ENCODE measurements at regions not wholly inside any gene's neighbourhood (a gene's known extent, or its start where the extent isn't known, plus 50 kb on each side); places are given as distances from the start of the nearest gene placed in this dataset.

DNA sequence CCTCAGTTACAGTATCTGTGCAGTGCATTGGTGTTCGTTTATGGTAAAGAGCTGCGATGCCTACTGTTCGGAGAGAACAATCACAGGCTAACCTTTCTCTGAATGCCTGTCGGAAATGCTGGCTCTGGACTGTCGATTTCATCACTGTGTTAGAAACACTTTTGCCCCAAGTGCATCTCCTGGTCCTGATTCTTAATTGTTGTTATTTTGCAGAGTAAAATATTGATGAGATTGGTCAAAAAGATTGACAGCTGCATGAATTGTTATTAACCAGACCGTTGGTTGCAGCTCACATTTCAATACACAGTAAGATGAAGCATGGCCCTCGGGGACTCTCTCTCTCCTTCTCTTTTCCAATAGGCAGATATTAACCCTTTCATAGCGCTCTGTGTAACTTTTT lies 557.4 kb upstream of the ADARB2 start:
- intact Hi-C loops (cut with micrococcal nuclease), result no loop called here
- no peak for DNase-seq (ENCODE audit: unreplicated experiment)
- ChIA-PET CTCF (interaction anchor here (0.6 kb wide), 1 partner anchor 43 kb away, joined by 3 read pairs; no protein-coding TSS in a partner anchor), POLR2A (no interaction called here)
- no peaks in the 10 kb centered on the region for H3K27me3 Mint-ChIP-seq (ENCODE audit: insufficient read depth, unreplicated experiment)
- TF ChIP-seq, protein P1, sequence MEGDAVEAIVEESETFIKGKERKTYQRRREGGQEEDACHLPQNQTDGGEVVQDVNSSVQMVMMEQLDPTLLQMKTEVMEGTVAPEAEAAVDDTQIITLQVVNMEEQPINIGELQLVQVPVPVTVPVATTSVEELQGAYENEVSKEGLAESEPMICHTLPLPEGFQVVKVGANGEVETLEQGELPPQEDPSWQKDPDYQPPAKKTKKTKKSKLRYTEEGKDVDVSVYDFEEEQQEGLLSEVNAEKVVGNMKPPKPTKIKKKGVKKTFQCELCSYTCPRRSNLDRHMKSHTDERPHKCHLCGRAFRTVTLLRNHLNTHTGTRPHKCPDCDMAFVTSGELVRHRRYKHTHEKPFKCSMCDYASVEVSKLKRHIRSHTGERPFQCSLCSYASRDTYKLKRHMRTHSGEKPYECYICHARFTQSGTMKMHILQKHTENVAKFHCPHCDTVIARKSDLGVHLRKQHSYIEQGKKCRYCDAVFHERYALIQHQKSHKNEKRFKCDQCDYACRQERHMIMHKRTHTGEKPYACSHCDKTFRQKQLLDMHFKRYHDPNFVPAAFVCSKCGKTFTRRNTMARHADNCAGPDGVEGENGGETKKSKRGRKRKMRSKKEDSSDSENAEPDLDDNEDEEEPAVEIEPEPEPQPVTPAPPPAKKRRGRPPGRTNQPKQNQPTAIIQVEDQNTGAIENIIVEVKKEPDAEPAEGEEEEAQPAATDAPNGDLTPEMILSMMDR (IDR thresholded peaks at IDR 0.05; ENCODE audit: unreplicated experiment), result no peak
- H3K27ac Mint-ChIP-seq (ENCODE audit: low read depth, unreplicated experiment), result no peak overlapping the region
- BruUV-seq (replicated peaks), result no TSS peak
- H3K36me3 Mint-ChIP-seq (ENCODE audit: insufficient read depth, unreplicated experiment), result no peaks in the 10 kb centered on the region
- no peak overlapping the region for H3K4me3 Mint-ChIP-seq (ENCODE audit: unreplicated experiment)
- H3K9me3 Mint-ChIP-seq (ENCODE audit: unreplicated experiment), result no peaks in the 10 kb centered on the region
- H3K4me1 Mint-ChIP-seq (ENCODE audit: insufficient read depth, unreplicated experiment), result no peaks in the 10 kb centered on the region

DNA sequence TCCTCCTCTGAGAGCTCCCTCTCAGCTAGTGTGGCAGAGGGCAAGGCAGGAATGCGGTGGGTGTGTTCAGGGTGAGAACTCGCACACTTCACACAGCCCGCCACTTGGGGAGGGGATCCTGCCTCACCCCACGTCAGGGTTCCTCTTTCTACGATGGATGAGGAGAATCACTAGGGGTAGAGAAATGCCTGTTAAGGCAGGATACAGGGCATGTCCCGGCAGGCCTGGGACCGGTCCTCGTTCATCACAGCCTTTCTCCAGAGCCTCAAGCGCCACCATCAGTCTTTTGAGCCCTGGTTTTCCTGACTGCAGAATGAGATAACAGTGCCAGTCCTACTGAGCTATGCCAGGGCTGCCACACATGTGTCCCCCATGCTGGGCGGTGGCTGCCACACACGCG lies 546.7 kb upstream of the ADARB2 start:
- TF ChIP-seq, protein P1 (IDR thresholded peaks at IDR 0.05; ENCODE audit: unreplicated experiment), result no peak
- H3K27ac Mint-ChIP-seq (ENCODE audit: low read depth, unreplicated experiment), result peak overlapping the region; percentile 28
- H3K4me1 Mint-ChIP-seq (ENCODE audit: insufficient read depth, unreplicated experiment), result peaks cover 5% of the 10 kb centered on the region
- peaks cover 4% of the 10 kb centered on the region for H3K36me3 Mint-ChIP-seq (ENCODE audit: insufficient read depth, unreplicated experiment)
- CTCF ChIA-PET, result no interaction called here
- intact Hi-C loops (cut with micrococcal nuclease), result no loop called here
- H3K9me3 Mint-ChIP-seq (ENCODE audit: unreplicated experiment), result peaks cover 7% of the 10 kb centered on the region
- POLR2A ChIA-PET, result no interaction called here
- peak; percentile 13 for DNase-seq (ENCODE audit: unreplicated experiment)
- no peak overlapping the region for H3K4me3 Mint-ChIP-seq (ENCODE audit: unreplicated experiment)
- BruUV-seq (replicated peaks), result no TSS peak
- H3K27me3 Mint-ChIP-seq (ENCODE audit: insufficient read depth, unreplicated experiment), result no peaks in the 10 kb centered on the region

DNA sequence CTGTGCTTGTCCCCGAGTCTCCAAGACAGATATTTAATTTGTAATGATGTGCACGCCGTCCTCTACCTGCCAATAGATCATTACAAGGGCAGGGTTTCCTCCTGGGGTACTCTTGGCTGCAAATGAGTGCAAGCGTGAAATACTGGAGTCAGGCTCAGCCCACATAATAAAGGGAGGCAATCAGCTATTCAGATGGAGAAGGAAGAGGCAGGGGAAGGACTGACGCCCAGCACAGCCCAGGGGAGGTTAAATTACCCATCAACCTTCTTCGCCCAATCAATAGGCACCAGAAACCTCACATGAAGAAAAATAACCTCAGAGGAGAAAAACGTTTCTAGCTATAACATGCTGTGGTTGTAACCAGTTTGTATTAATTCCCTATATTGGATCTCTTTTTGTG lies 544.9 kb upstream of the ADARB2 start:
- Mint-ChIP-seq H3K27me3 (ENCODE audit: insufficient read depth, unreplicated experiment) (no peaks in the 10 kb centered on the region), H3K4me1 (ENCODE audit: insufficient read depth, unreplicated experiment) (peaks cover 5% of the 10 kb centered on the region), H3K36me3 (ENCODE audit: insufficient read depth, unreplicated experiment) (no peaks in the 10 kb centered on the region), H3K27ac (ENCODE audit: low read depth, unreplicated experiment) (no peak overlapping the region), H3K9me3 (ENCODE audit: unreplicated experiment) (no peaks in the 10 kb centered on the region), H3K4me3 (ENCODE audit: unreplicated experiment) (no peak overlapping the region)
- no TSS peak for BruUV-seq (replicated peaks)
- TF ChIP-seq, protein P1 (IDR thresholded peaks at IDR 0.05; ENCODE audit: unreplicated experiment), result no peak
- intact Hi-C loops (cut with micrococcal nuclease), result no loop called here
- ChIA-PET POLR2A (interaction anchor here (0.6 kb wide), 1 partner anchor 304 kb away, joined by 3 read pairs; no protein-coding TSS in a partner anchor), CTCF (no interaction called here)
- DNase-seq (ENCODE audit: unreplicated experiment), result no peak

DNA sequence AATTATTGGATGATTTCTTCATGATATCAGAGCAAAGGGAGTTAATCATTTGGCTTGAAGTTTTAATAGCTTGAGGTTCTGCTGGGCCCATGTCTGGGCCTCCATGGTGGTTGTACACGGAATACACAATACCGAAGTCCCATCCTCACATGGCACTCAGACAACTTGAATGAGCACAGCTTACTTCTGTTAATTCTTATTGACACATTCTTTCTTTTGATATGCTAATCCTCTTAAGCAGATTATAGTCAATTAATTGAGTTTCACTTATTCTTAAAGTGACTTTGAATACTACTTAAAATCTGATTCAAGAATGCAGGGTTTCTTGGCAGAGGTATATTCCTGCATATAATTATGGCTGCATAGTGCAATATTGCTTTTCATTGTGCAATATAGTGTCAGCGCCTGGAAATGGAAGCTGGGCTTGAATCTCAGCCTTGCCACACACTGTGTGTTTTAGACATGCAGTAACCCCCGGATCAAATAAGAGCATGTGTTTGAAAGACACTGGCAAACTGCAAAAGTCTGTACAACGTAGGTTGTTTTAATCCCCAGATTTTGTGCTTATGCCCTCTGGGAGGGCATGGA lies 543.5 kb upstream of the ADARB2 start:
- intact Hi-C loops (cut with micrococcal nuclease), result no loop called here
- POLR2A ChIA-PET, result no interaction called here

More for the DNA sequence above, 543.5 kb upstream of the ADARB2 start:
- Mint-ChIP-seq H3K9me3 (ENCODE audit: unreplicated experiment) (no peaks in the 10 kb centered on the region), H3K4me1 (ENCODE audit: insufficient read depth, unreplicated experiment) (peaks cover 5% of the 10 kb centered on the region), H3K27me3 (ENCODE audit: insufficient read depth, unreplicated experiment) (no peaks in the 10 kb centered on the region), H3K4me3 (ENCODE audit: unreplicated experiment) (no peak overlapping the region), H3K27ac (ENCODE audit: low read depth, unreplicated experiment) (no peak overlapping the region), H3K36me3 (ENCODE audit: insufficient read depth, unreplicated experiment) (no peaks in the 10 kb centered on the region)
- no TSS peak for BruUV-seq (replicated peaks)
- DNase-seq (ENCODE audit: unreplicated experiment), result peak; percentile 6
- TF ChIP-seq, protein P1 (IDR thresholded peaks at IDR 0.05; ENCODE audit: unreplicated experiment), result no peak
- CTCF ChIA-PET, result interaction anchor here (0.7 kb wide), 1 partner anchor 854 kb away, joined by 3 read pairs; no protein-coding TSS in a partner anchor

All from MCF 10A (cell line).